ENCODE measurements at regions not wholly inside any gene's neighbourhood (a gene's known extent, or its start where the extent isn't known, plus 50 kb on each side); places are given as distances from the start of the nearest gene placed in this dataset.
"Not testable (repeated sequence)": the region's sequence is repeated elsewhere in the genome, so short reads cannot be mapped to it uniquely, and the experiment has no call there.

DNA sequence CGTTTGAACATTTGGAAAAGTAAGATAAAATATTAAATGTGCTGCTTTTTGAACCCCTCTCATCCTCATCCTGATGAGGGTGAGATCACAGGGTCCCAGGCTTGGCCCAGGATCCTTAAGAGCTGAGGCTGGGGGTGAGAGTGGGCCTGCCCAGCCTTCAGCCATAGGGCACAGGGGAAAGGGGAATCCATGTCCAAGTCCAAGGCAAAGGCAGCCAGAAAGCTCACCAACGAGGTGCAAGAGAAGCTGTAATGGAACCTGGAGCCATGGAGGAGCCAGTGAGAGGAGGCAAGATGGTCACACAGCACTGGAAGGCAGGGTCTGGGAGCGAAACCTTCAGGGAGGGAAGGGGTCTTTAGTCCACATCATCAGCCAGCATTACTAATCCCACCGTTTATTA is 191.9 kb downstream of the RRAGC start:
- no peak for DNase-seq (ENCODE audit: low read depth in 3 of 3)

DNA sequence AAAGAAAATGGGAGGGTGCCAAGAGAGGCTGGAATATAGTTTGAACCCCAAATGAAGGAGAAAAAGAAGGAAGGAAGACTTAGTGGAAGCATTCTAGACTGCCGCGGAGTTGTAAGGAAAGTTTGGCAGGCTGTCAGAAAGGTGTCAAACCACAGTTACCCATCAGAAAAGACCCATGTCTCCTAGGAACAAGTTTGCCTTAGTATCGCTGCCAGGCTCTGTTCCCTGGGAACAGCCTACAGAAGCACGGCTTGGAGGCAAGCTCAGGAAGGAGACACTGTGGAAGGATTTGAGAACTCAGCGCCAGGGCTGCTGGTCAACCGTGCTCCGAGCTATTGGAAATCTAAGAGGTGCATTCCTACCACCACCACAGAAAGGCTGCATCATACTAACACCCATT is 197.4 kb downstream of the RRAGC start:
- DNase-seq (ENCODE audit: low read depth in 3 of 3), result no peak

DNA sequence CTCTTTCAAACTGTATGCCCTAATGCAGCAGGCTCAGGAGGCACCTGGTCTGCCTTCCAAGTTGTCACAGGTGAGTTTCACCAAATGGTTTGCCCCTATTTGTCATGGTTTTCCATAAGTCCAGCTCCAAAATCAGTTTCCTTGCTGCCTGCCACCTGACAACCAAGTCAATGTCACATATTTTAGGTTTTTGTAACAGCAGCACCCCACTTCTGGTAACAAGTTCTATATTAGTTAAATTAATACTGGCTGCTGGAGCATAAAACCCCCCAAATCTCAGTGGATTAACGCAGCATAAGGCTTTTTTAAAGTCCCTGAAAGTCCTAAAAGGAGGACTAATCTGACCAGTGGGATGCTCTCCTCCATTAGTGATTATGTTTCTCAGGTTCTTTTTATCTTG is 200.7 kb downstream of the RRAGC start:
- DNase-seq (ENCODE audit: low read depth in 3 of 3), result no peak

DNA sequence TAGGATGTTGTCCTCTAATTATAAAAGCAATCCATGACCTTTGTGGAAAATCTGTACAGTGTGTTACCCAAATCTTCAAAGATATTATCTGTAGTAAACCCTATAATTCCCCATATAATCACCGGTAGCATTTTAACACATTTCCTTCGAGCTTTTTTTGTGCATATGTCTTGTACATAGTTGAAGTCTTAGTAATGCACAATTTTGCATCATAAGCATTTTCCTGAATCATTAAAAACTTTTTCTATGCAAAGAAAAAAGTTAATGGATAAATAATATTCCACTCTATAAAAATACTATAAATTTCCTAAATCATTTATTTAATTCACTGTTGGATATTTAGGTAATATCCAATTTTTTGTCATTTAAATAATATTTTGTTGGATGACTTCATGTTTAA is 201.7 kb downstream of the RRAGC start:
- no peak for DNase-seq (ENCODE audit: low read depth in 3 of 3)

DNA sequence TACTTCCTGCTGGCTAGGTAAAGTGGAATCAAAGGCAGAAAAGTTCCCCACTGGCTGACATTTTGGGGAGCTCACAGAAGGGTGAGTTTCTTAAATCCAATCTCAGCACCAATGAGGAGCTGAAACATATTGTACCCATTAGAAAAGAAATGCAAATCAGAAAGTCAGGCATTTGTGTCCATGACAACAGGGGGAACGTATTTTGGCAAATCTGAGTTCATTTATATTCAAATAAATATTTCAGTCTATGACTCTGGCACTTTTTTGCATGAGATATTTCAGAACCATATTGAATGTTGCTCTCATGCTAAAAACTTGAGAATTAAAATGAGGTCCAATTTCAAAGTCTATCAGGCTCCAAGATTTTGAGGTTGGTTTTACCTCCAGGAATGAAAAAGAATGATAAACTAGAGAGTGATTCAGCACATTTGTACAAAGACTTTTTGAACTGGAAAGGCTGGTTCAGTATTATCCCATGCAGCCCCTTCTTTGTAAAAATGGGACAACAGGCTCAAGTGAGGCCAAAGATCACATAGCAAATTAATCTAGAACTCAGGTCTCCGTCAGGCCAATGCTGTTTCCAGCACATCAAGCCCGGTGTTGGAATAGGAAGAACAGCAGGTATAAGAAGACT is 202.2 kb downstream of the RRAGC start:
- no peak for DNase-seq (ENCODE audit: low read depth in 3 of 3)

DNA sequence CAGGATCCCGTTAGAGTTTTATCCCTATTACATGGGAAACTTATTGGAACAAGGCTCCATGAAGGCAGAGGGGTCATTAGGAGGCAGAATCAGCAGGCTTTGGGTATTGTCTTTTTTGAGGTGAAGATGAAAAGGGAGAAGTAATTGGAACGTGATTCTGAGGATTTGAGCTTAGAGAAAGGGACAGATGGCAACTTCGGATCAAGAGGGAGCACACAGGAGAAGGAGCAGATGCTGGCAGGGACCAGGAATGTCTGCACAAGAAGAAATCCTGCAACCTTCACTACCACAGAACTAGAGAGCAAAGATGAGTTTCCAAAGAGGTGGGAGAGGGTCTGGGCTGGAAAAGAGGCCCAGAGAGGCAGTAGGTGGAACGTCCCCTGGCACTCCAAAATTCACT is 202.8 kb downstream of the RRAGC start:
- no peak for DNase-seq (ENCODE audit: low read depth in 3 of 3)

DNA sequence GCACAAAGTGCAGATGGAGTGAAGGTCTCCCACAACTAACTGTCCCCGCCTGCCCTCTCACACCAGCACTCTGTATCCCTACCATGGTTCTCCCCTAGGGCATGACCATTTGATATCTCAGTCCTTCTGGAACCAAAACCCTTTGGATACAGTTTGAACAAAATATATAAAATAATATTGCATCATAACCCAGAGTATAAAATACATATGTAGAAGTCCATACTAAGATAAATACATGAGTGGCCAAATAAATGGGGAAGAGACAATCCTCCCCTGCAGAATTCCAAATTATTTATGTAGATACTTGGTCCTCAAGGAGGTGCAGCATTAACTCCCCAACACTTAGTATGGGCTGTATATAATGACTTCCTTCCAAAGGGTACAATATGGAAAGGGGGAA is 207.4 kb downstream of the RRAGC start:
- DNase-seq (ENCODE audit: low read depth in 3 of 3), result no peak

DNA sequence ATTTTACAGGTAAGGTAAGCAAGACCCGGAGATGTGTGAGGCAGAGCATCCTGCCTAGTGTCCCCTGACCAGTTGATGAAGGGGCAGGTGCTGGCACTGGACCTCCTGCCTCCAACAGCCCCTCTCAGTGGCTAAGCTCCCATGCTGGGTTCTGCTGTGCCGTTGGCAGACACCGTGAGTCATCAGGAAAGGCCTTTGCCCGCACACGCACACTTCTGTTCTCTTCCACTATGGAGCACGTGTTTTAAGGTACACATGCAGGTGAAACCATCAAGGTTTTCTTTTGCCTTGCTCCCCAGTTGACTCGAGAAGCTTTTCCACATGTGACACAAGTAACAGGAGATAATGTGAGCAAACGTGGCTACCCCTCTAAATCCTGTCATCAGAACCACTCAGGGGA is 207.9 kb downstream of the RRAGC start:
- no peak for DNase-seq (ENCODE audit: low read depth in 3 of 3)

DNA sequence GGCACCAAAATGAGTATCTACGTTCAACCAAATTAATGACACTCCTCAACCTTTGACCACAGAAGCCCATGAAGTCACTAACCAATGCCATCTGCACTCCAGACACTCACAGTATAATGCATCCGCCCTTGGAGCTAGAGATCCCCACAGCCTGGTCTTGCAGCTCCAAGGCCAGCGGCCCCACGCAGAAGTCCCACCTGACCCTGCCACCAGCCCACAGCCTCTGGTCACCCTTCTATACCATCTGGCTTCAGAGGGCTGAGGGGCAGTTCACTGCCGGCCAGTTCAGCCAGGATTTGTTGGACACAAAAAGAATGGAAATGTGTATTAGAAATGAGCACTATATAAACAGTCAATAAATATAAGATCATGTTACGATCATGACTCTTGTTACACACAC is 211.2 kb downstream of the RRAGC start:
- no peak for DNase-seq (ENCODE audit: low read depth in 3 of 3)

DNA sequence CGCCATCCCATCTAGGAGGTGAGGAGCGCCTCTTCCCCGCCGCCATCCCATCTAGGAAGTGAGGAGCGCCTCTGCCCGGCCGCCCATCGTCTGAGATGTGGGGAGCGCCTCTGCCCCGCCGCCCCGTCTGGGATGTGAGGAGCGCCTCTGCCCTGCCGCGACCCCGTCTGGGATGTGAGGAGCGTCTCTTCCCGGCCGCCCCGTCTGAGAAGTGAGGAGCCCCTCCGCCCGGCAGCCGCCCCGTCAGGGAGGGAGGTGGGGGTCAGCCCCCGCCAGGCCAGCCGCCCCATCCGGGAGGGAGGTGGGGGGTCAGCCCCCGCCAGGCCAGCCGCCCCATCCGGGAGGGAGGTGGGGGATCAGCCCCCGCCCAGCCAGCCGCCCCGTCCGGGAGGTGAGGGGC is 212.2 kb downstream of the RRAGC start:
- not testable (repeated sequence) for DNase-seq (ENCODE audit: low read depth in 3 of 3)

DNA sequence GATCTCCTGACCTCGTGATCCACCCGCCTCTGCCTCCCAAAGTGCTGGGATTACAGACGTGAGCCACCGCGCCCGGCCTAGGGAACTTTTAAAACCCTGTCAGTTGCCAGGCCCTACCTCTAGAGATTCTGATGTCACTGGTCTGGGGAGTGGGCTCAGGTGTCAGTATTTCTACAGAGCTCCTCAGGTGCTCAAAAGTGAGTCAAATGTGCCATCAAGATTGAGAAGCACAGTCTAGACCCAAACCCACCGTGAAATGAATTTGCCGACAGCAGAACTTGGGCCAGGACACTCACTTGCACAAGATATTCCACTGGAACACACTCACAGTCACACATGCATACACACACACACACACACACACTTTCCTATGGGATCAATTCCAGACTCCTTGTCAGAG is 215.5 kb downstream of the RRAGC start:
- no peak for DNase-seq (ENCODE audit: low read depth in 3 of 3)

DNA sequence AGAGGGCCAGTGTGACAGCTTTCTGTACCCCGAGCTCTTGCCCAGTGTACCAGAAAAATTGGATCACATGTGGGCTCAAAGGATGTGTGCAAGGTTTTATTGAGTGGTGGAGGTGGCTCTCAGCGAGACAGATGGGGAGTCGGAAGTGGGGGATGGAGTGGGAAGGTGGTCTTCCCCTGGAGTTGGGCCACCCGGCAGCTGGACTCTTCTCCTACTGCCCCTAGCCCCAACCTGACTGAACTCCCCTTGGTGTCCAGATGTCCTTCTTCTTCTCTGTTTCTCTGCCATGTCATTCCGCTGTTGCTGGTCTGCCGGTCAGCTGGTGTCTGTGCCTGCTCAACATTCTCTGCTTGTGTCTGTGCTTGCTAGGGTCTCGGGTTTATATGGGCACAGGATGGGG is 217.9 kb downstream of the RRAGC start:
- DNase-seq (ENCODE audit: low read depth in 3 of 3), result no peak

DNA sequence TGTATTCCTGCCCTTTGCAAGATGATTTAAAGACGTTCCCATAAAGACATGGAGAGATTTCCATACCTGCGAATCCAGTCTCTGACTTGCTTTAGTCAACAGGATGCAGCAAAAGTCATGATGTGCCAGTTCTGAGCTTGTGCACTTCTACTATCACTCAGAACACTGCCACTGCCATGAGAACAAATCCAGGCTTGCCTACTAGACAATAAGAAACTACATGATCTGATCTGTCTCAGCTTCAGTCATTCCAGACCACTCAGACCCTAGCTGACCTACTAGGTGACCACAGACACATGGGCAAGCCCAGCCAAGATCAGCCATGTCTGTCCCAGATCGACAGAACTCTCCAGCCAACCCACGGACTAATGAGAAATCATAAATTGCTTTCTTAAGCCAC is 219.2 kb downstream of the RRAGC start:
- no peak for DNase-seq (ENCODE audit: low read depth in 3 of 3)

DNA sequence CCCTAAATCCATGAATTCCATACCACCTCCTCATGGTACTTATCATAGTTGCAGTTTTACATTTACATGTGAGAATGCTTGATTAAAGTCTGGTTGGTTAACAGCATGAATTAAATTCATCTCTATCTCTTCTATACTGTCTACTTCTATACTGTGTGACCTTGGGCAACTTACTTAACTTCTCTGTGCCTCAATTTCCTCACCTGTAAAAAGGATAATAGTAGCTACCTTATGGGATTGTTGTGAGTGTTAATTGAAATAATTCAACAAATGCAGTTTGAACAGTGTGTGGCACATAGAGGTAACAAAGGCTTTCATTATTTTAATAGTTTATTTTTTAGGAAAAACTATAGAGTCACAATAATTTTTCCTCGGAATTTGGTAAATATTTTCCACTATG is 231.3 kb downstream of the RRAGC start:
- no peak for DNase-seq (ENCODE audit: low read depth in 3 of 3)

DNA sequence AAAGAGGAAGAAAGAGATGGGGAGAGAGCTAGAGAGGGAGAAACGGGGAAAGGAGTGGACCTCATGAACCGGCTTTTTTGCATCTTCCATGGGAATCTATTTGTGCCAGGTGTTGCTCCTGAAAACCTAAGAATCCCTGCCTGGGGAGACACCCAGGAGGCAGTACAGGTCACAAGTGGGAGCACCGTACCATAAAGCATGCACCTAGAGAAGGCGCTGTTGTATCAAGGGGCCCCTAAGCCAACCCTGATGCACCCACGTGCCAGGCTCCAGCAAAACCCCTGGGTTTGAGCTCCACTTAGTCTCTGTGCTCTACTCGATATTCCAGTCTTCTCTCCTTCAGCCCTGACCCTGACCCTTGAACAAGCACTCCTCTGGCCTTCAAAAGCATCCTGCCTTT is 233.6 kb downstream of the RRAGC start:
- DNase-seq (ENCODE audit: low read depth in 3 of 3), result no peak

DNA sequence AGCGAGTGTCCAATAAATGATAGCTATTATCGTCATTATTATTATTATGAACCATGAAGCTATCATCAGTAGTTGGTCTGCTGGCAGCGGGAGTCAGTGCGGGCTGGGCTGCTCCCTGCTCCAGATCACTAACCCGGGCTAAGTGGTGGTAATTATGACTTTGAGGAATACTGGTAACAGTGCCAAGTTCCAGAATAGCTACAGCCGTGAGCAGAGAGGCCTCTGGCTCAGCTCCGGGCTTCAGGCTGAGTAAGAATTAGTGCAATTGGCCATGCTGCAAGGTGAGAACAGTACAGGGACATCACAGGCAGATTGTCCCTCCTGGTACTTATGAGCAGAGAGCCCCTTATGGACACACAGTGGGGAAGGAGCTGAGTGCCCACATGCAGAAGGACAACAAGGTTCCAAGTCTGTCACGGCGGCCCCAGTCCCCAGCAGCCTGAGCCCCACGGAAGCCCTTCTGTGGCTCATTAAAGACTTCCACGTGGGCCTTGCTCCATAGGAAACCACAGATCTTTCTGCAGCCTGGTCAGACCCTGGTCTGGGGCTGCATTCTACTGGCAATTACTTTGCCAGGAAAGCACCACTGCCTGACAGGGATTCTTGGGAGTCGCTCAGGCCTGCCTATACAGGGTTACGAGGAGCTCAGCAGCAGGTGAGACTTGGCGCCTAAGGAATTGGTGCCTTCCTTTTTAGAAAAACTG is 235.1 kb downstream of the RRAGC start:
- DNase-seq (ENCODE audit: low read depth in 3 of 3), result no peak

DNA sequence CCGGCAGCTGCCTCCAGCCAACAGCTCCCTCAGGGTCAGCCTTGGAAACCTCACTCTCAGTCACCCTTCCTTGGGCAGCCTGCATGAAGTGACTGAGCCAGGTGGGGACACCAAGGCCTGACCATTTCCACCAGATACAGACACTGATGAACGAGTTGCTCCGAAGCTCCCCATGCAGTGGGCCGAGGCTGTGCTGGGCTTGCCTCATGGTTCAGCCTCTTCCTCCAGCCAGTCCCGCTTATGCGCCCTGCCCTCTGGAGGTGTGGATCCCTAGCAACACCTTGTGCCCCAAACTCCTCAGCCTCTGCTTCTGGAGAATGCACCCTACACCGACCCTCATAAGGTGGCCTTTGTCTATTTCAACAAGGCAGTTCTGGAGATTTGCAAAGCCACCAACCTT is 236.0 kb downstream of the RRAGC start:
- no peak for DNase-seq (ENCODE audit: low read depth in 3 of 3)

DNA sequence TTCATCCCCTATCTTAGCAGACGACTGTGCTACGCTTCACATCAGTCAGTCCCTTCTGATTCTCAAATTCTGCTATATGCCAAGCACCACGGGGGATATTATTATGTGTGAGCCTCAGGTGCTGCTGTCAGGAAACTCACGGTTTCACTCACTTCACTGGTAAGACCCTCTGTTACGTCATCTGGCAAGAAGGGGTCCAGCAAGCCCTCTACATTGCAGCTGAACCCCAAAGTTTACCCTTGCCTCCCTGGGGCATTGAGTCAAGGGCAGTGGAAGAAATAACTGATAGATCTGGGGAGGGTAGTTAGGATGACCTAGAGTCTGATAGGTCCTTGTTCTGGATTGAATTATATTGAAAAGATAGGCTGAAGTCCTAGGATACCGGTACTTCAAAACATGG is 237.4 kb downstream of the RRAGC start:
- DNase-seq (ENCODE audit: low read depth in 3 of 3), result no peak

DNA sequence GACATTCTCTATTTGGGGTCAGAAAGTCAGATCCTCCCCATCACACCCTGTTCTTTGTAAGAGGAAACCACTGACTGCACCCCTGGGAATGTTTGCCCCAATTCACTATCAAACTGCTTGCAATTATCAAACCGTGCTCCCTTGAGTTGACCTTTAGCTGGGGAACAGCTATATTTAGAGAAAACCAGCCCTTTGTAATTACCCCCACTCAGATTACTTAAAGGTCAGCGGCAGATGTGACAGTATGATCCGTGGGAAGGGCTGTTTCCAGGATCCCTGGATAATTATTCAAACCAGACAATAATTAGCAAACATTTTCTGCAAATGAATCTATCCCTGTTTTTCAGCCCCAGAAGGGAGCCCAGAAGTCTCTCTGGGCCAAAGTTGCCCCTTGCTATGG is 242.7 kb downstream of the RRAGC start:
- DNase-seq (ENCODE audit: low read depth in 3 of 3), result no peak

DNA sequence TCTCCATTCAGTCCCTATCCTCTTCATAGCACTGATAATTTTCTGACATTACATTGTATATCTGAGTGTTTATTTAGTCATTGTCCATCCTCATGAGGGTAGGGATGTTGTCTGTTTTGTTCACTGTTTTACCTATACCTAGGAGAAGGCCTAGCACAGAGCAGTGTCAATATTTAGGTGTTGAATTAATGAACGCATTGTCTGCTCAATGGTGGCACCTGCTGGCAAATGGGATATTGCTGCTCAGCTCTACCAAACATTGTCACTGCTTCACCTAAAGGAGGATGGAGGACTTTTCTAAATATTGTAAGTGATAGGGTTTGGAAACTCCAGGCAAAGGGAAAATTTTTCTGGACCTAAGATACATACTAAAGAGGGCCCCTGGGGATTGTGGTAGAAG is 243.9 kb downstream of the RRAGC start:
- DNase-seq (ENCODE audit: low read depth in 3 of 3), result no peak

DNA sequence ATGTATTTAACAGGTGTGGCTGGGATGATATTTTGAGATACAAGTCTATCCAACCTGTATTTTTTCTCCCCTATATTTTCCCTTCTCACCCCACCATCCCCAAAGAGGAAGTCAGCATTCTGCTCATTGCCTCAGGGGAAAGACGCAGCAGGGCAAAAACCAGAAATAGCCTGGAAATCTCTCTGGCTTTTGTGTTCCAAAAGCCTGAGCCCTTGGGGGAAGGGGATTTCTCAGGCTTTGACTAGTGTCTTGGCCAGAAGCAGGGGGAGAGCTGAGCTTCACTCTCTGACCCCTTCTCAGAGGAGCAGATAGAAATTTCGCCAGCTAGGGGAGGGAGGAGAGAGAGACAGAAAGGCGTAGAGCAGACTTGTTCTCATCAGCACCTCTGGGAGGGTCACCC is 244.7 kb downstream of the RRAGC start:
- DNase-seq (ENCODE audit: low read depth in 3 of 3), result no peak

DNA sequence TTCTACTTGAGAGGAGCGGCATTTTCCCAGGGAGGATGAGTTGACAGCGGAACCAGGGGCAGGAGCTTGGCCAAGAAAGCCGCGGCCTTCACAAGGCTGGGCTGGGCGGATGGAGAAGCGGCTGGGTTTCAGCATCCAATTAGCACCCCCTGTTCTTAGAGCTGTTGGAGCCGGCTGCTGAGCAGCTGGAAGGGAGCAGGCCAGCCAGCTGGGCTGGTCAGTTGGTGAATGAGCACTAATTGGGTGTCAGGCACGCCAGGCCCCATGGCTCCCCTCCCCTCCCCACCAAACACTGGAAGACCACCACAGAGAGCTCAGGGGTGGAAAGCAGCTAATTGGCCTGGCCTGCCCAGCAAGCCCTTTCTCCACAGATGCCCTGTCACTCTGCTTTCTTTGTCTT is 245.6 kb downstream of the RRAGC start:
- no peak for DNase-seq (ENCODE audit: low read depth in 3 of 3)

DNA sequence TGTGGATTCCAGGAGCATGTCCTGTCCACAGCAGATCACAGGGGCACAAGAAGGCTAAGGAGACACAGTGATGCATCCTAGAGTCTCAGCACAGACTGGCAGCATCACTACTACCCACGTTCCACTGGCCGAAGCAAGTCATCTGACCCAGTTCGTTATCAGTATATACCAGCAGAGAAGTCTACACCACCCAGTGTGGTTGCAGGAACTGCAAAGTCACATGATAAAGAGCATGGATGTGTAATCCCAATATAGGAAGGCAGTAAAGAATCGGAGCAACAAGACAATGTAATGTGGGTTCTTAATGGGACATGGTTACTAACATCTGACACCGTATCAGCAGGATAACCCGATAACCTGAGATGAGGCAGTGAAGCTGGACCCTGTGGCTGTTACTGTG is 246.6 kb downstream of the RRAGC start:
- no peak for DNase-seq (ENCODE audit: low read depth in 3 of 3)

DNA sequence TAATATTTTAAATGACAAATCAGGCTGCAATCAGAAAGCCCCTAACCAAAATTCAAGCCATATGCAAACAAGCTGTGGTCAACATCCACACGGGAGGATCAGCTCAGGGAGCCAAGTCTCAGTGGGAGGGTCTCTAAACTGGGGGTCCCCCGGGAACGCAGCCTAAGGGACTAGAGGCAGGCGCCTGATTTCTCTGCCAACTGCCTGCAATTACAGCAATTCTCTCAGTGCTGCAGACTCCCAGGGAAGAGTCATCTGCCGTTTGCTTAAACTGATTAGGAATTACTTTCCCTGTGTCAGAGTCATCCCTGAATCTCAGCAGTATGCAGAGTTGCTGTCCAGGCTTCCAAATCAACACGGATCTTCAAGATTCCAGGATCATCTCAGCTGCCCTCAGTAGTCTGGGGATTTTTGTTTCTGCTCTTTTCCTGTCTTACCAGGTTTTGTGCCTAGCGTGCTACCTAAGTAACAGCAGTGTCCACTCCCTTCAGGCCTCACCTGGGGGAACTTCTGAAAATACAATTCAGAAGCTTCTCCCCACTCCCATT is 247.8 kb downstream of the RRAGC start:
- DNase-seq (ENCODE audit: low read depth in 3 of 3), result no peak
